ENCODE measurements at regions not wholly inside any gene's neighbourhood (a gene's known extent, or its start where the extent isn't known, plus 50 kb on each side); places are given as distances from the start of the nearest gene placed in this dataset.

DNA sequence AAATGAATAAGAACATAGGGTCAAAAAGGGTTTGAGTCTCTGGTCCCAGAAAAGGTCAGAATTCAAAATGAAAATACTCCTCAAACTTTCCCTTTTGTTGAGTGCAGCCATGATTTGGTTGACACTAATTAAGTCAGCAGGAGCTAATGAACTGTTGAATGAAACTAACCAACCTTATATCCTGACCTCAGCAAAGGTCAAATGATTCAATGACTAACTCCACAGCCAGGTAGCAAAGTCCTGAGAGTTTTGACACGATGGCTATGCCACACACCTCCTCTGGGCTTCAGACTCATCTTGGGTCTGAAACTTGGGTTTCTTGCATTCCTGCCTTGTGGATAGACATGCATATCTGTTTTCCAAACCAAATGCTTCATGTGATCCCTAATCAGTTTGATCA is 172.3 kb downstream of the INO80D start:
- POLR2A ChIA-PET, result no interaction called here
- DNase-seq, result no peak
- TF ChIP-seq, protein P1, sequence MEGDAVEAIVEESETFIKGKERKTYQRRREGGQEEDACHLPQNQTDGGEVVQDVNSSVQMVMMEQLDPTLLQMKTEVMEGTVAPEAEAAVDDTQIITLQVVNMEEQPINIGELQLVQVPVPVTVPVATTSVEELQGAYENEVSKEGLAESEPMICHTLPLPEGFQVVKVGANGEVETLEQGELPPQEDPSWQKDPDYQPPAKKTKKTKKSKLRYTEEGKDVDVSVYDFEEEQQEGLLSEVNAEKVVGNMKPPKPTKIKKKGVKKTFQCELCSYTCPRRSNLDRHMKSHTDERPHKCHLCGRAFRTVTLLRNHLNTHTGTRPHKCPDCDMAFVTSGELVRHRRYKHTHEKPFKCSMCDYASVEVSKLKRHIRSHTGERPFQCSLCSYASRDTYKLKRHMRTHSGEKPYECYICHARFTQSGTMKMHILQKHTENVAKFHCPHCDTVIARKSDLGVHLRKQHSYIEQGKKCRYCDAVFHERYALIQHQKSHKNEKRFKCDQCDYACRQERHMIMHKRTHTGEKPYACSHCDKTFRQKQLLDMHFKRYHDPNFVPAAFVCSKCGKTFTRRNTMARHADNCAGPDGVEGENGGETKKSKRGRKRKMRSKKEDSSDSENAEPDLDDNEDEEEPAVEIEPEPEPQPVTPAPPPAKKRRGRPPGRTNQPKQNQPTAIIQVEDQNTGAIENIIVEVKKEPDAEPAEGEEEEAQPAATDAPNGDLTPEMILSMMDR (IDR thresholded peaks at IDR 0.05; ENCODE audit: insufficient read depth in 1 of 2, low read depth in 1 of 2, low read length in 1 of 2, severe bottlenecking in 1 of 2, unreplicated experiment in 1 of 2), result no peak
- BruUV-seq (replicated peaks), result no TSS peak
- intact Hi-C loops (cut with micrococcal nuclease; ENCODE audit: unreplicated experiment), result no loop called here
- Mint-ChIP-seq H3K9me3 (ENCODE audit: unreplicated experiment) (peaks cover 1% of the 10 kb centered on the region), H3K4me1 (ENCODE audit: low read depth, unreplicated experiment) (peaks cover 17% of the 10 kb centered on the region), H3K27me3 (ENCODE audit: insufficient read depth, unreplicated experiment) (no peaks in the 10 kb centered on the region), H3K27ac (ENCODE audit: unreplicated experiment) (peak overlapping the region; percentile 23), H3K4me3 (ENCODE audit: unreplicated experiment) (no peak overlapping the region), H3K36me3 (ENCODE audit: insufficient read depth, unreplicated experiment) (no peaks in the 10 kb centered on the region)
- Histone ChIP-seq H3K4me1 (peaks cover 11% of the 10 kb centered on the region; the same call in 1 of the 2 replicates), H3K36me3 (ENCODE audit: control insufficient read depth, insufficient read depth, low read length) (no peaks in the 10 kb centered on the region), H3K27me3 (replicated peaks; ENCODE audit: control insufficient read depth, insufficient read depth, low read length) (no peaks in the 10 kb centered on the region), H3K9me3 (no peaks in the 10 kb centered on the region; the same call in 1 of the 2 replicates), H3K4me3 (ENCODE audit: low read depth, low read length) (no peak overlapping the region)
- CTCF ChIA-PET, result no interaction called here

DNA sequence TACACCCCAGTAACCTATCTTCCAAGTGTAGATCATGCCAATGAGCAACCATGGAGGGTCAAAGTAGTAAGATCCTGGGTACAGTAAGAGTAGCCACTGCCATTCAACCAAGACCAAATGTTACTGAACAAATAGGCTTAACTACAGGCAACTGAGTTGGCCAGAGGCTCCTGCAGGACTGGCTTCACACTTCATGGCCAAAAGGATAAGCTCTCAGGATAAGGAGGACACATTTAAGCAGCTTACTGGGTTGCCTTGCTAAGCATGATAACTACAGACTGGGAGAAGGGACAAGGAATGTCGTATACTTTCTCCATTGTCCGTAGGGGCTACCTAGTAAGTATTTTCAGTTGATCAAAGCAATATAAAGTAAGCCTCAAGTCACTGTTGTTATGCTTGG is 174.7 kb downstream of the INO80D start:
- no TSS peak for BruUV-seq (replicated peaks)
- peaks cover 26% of the 10 kb centered on the region for H3K4me1 Mint-ChIP-seq (ENCODE audit: low read depth, unreplicated experiment)
- TF ChIP-seq, protein P1 (IDR thresholded peaks at IDR 0.05; ENCODE audit: insufficient read depth in 1 of 2, low read depth in 1 of 2, low read length in 1 of 2, severe bottlenecking in 1 of 2, unreplicated experiment in 1 of 2), result no peak
- DNase-seq, result no peak
- H3K9me3 ChIP-seq, result no peaks in the 10 kb centered on the region
- no peaks in the 10 kb centered on the region for H3K27me3 ChIP-seq (replicated peaks; ENCODE audit: control insufficient read depth, insufficient read depth, low read length)
- ChIA-PET CTCF (no interaction called here), POLR2A (no interaction called here)
- H3K9me3 Mint-ChIP-seq (ENCODE audit: unreplicated experiment), result no peaks in the 10 kb centered on the region
- peaks cover 11% of the 10 kb centered on the region; the same call in 1 of the 2 replicates for H3K4me1 ChIP-seq
- no peaks in the 10 kb centered on the region for H3K36me3 ChIP-seq (ENCODE audit: control insufficient read depth, insufficient read depth, low read length)
- no peak overlapping the region for H3K27ac Mint-ChIP-seq (ENCODE audit: unreplicated experiment)
- intact Hi-C loops (cut with micrococcal nuclease; ENCODE audit: unreplicated experiment), result no loop called here
- H3K27me3 Mint-ChIP-seq (ENCODE audit: insufficient read depth, unreplicated experiment), result no peaks in the 10 kb centered on the region
- no peak overlapping the region for H3K4me3 Mint-ChIP-seq (ENCODE audit: unreplicated experiment)
- H3K36me3 Mint-ChIP-seq (ENCODE audit: insufficient read depth, unreplicated experiment), result no peaks in the 10 kb centered on the region
- no peak overlapping the region for H3K4me3 ChIP-seq (ENCODE audit: low read depth, low read length)

DNA sequence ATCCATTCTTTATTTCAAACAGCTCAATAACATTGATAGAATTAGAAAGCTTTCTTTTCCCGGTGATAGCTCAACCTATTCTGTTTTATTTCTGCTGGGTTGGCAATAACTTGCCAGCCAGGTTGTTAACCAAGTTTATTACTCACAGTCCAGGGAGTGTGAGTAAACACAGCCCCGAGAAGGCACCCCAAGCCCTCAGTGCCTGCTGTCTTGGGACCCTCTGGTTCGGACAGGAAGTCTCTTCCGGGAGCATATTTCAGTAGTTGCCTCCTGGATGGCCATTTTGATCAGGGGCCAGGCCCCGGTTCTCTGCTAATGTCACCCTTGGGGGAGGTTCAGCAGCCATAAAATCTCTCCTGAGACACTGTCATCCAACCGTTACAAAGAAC is 176.8 kb downstream of the INO80D start:
- Histone ChIP-seq H3K4me1 (peaks cover 3% of the 10 kb centered on the region; the same call in 1 of the 2 replicates), H3K27me3 (replicated peaks; ENCODE audit: control insufficient read depth, insufficient read depth, low read length) (no peaks in the 10 kb centered on the region), H3K9me3 (no peaks in the 10 kb centered on the region), H3K36me3 (ENCODE audit: control insufficient read depth, insufficient read depth, low read length) (no peaks in the 10 kb centered on the region), H3K4me3 (ENCODE audit: low read depth, low read length) (no peak overlapping the region)
- Mint-ChIP-seq H3K27me3 (ENCODE audit: insufficient read depth, unreplicated experiment) (no peaks in the 10 kb centered on the region), H3K9me3 (ENCODE audit: unreplicated experiment) (no peaks in the 10 kb centered on the region), H3K4me1 (ENCODE audit: low read depth, unreplicated experiment) (peaks cover 9% of the 10 kb centered on the region), H3K4me3 (ENCODE audit: unreplicated experiment) (no peak overlapping the region), H3K36me3 (ENCODE audit: insufficient read depth, unreplicated experiment) (no peaks in the 10 kb centered on the region), H3K27ac (ENCODE audit: unreplicated experiment) (no peak overlapping the region)
- DNase-seq, result no peak
- CTCF ChIA-PET, result interaction anchor here (2.1 kb wide), 1 partner anchor 17 kb away, joined by 6 read pairs; no protein-coding TSS in a partner anchor
- TF ChIP-seq, protein P1 (IDR thresholded peaks at IDR 0.05; ENCODE audit: insufficient read depth in 1 of 2, low read depth in 1 of 2, low read length in 1 of 2, severe bottlenecking in 1 of 2, unreplicated experiment in 1 of 2), result no peak
- POLR2A ChIA-PET, result no interaction called here
- intact Hi-C loops (cut with micrococcal nuclease; ENCODE audit: unreplicated experiment), result no loop called here
- BruUV-seq (replicated peaks), result no TSS peak

All from Caco-2 (cell line).